GM19351 (cell line): ENCODE measurements at regions not wholly inside any gene's neighbourhood (a gene's known extent, or its start where the extent isn't known, plus 50 kb on each side); places are given as distances from the start of the nearest gene placed in this dataset.

Experiments used
- ATAC-seq: cut with Tn5 transposase; IDR thresholded peaks from one replicate; pipeline ENCODE4 v1.9.1; 2021; ENCODE audit warnings: mild to moderate bottlenecking, moderate library complexity; ENCODE audit not compliant: unreplicated experiment

DNA sequence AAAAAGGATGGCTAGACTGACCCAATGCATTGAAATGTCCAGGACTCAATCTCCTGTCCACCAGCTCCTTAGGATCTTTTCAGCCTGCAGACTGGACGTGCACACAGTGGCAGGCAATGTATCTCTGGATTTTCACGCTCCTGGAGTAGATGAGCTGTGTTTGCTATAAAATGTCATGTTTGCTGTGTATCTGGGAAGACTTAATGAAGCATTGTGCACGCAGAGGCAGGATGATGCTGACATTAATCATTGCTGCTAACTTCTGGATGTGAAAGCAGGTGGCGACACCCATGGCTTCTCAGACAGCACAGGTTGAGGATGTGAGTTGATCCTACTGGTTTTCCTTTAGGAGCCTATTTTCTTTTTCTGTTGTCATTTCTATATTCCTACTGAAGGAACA, 133.1 kb upstream of the PCSK2 start:
- ATAC-seq = no peak

- no peak for ATAC-seq
Measured at GRCh38 chr20:17097603-17098002, 129.2 kb upstream of the PCSK2 start.

GRCh38 chr20:17100506-17100905, 126.3 kb upstream of the PCSK2 start:
- ATAC-seq = no peak

DNA sequence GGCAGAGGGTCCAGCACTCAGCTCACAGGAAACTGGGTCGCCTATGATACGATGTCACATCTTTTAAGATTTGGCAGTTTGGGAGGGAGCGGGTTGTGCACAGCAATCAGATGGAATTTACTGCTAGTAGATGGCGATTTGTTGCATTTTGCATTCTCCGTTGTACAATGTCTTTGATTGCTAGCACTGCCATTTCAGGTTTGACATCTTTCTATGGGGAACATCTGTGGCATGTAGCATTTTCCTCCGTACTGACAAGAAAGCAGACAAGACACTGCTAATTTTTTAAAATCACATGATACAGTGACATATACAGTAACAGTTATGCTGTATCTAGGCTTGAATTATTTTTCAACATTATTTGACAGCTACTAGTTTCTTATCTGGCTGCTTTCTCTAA, 119.7 kb upstream of the PCSK2 start:
- ATAC-seq = no peak

DNA sequence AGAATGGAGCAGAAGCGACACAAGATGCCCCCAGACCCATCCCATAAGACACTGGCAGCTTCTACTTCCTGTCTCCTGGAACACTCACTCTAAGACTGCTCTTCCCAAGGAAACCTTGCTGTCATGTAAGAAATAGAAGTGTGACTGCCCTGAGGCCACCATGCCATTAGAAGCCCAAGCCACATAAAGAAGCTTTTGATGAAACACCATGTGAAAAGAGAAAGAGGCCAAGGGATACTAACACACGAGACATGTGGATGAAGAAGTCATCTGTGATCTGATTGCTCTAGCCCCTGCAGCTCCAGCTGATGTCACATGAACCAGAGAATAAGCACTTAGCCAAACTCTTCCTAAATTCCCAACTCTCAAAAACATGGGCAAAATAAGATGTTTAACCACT, 117.9 kb upstream of the PCSK2 start:
- no peak for ATAC-seq

GRCh38 chr20:17109307-17109706, 117.5 kb upstream of the PCSK2 start:
- ATAC-seq = no peak

GRCh38 chr20:17128206-17128605, 98.6 kb upstream of the PCSK2 start:
- ATAC-seq = no peak

- no peak for ATAC-seq
Measured at GRCh38 chr20:17129089-17129488, 97.8 kb upstream of the PCSK2 start.

- no peak for ATAC-seq
Measured at GRCh38 chr20:17137692-17138091, 89.1 kb upstream of the PCSK2 start.

- no peak for ATAC-seq
Measured at GRCh38 chr20:17138237-17138636, 88.6 kb upstream of the PCSK2 start.

DNA sequence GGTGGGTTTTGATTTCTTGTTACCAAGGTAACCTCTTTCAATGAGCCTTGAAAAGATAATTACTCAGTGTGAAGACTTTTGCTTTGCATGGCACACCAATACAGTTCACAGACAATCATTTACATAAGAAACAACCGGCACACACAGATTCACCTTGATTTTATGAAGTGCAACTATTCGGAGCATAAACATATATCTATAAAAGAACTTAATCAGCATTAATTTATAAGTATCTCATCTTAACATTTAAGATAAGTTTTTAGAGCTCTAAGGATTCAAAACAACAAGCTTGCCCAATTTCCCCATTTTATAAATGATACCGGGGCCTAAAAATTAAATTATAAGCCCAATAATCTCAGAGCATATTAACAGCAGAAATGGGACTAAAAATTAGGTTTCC, 85.9 kb upstream of the PCSK2 start:
- no peak for ATAC-seq

DNA sequence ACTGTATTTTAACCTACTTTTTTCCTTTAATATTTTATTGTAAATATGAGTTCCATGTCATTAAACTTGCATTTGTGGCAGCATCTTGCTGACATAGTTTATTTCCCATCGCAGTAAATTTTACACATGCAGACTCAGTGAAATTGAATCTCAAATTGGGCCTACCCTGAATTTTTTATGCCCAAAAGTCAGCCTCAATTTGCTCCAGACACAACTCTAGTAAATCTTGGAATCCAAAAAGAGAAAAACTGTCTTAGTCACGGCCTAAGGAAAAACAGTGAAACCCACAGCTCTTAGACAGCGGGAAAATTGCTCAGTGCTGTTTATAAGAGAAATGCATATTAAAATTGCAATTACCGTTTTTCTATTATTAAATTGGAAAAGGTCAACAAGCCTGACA, 85.3 kb upstream of the PCSK2 start:
- no peak for ATAC-seq

GRCh38 chr20:17142666-17143065, 84.2 kb upstream of the PCSK2 start:
- ATAC-seq = no peak

GRCh38 chr20:17150858-17151257, 76.0 kb upstream of the PCSK2 start:
- ATAC-seq = no peak

DNA sequence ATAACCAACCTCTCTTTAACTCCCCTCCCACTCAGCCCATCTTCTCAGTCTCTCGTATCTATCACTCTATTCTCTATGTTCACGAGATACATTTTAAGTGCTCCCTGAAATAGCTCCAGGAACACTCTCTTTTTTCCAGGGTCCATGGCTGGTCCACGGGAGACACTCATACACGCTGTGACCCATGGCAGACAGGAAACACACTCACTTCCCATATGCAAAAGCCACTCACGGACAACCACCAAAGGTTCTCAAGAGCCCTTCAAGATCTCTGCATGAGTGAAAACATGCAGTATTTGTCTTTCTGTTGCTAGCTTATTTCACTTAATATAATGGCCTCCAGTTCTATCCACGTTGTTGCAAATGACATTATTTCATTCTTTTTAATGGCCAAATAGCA, 71.4 kb upstream of the PCSK2 start:
- no peak for ATAC-seq

- ATAC-seq = no peak
Measured at GRCh38 chr20:17158701-17159100, 68.1 kb upstream of the PCSK2 start.

DNA sequence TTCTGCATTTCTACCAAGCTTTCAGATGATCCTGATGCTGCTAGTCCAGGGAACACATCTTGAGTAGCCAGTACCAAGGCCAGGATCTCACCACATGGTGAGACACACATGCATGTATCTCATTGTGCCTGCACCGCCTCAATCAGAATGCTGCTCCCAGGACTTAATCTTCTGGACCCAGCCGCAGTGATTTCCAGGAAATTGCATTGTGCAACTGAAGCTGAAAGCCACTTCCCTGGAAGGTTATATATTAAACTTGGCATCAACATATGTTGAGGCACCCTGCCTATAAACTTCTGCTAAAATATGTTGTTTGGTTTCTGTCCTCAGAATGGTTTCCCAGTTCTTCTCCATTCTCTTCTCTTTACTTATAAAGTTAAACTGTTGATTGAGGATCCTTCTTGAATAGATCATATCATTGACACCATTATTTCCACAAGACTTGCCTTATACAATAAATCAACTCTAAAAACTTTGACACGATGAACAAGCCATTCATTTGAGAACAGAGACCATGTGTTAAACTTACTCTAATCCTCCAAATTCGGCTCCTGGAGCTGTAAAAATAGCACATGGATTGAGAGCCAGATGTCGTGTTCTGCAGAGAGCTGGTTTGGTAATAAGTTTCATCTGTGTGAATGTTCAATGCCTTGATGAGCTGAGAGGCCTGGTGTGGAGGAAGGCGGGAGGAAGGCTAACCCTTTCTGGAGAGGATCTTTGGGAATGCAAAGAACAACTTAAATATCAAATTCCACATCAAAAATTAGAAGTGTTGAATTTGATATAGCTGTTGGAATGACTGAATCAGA, 65.0 kb upstream of the PCSK2 start:
- no peak for ATAC-seq

DNA sequence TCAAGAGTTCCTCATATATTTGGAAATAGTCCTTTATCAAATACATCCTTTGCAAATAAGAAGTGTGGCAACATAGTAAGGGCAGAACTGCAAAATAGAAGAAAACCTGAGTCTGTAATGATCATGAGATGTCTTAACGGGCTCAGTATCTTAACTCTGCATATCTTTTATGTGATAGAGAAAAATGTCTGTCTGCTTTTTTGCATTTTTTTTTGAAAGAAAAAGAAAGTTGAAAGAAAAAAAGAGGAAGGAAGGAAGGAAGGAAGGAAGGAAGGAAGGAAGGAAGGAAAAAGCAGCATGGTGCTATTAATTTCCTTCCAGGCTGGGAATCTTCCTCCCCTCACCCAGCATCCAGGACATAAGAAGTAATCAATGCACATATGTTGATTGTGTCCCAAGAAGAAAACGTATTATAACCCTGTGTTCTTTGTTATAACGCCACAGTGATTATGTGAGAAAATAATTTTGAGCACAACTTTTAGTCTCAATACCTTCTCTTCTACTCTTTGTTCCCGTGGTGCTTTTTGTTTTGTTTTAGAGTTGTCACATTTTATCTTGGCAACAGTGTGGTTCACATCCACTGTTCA, 58.7 kb upstream of the PCSK2 start:
- no peak for ATAC-seq

DNA sequence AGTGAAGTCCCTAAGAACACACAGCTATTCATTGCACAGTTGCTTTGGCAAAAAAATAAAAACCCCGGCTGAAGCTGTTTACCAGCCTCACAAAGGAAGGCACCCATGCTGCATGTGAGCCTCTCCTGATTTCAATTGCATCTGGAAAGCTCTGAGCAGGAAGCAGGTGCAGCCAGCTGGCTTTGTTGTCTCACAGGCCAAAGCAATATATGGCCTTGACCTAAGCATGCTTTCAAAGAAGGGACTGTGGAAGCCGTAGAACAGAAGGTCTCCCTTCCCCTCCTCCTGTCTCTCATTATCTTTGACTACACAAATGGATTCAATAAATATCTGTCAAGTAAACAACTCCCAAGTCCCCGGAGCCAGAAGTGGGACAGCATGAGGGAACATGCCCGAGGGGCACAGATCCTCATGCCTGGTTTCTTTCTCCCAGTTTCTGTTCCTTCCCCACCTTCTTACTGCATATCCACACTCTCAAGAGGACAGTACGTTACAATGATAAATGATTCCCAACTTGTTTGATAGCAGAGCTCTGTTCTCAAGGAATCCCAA, 57.2 kb upstream of the PCSK2 start:
- no peak for ATAC-seq

- no peak for ATAC-seq
Measured at GRCh38 chr20:17171746-17172280, 55.0 kb upstream of the PCSK2 start.

- no peak for ATAC-seq
Measured at GRCh38 chr20:17172836-17173516, 53.9 kb upstream of the PCSK2 start.
